ENCODE measurements at regions not wholly inside any gene's neighbourhood (a gene's known extent, or its start where the extent isn't known, plus 50 kb on each side); places are given as distances from the start of the nearest gene placed in this dataset.

DNA sequence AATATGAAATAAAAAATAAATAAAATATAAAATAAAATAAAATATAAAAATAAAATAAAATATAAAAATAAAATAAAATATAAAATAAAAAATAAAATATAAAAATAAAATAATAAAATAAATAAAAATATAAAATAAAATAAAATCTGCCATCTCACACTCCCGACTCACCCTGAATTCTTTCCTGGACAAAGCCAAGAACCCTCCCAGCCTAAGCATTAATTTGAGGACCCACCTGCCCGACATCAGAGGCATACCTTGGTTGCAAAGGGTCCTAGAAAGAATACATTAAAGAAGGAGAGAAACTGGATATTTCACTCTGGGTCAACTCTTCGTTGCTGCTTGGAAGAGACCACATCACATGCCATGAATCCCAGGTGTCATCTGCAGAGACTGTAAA, 138.3 kb downstream of the CRLF2 start:
- no peak for TF ChIP-seq POLR2A (IDR thresholded peaks at IDR 0.05)
- TF ChIP-seq, protein P1, sequence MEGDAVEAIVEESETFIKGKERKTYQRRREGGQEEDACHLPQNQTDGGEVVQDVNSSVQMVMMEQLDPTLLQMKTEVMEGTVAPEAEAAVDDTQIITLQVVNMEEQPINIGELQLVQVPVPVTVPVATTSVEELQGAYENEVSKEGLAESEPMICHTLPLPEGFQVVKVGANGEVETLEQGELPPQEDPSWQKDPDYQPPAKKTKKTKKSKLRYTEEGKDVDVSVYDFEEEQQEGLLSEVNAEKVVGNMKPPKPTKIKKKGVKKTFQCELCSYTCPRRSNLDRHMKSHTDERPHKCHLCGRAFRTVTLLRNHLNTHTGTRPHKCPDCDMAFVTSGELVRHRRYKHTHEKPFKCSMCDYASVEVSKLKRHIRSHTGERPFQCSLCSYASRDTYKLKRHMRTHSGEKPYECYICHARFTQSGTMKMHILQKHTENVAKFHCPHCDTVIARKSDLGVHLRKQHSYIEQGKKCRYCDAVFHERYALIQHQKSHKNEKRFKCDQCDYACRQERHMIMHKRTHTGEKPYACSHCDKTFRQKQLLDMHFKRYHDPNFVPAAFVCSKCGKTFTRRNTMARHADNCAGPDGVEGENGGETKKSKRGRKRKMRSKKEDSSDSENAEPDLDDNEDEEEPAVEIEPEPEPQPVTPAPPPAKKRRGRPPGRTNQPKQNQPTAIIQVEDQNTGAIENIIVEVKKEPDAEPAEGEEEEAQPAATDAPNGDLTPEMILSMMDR (IDR thresholded peaks at IDR 0.05 in 8 of 11, conservative IDR thresholded peaks at IDR 0.05 in 3 of 11): no peak
- TF ChIP-seq POLR2AphosphoS5 (IDR thresholded peaks at IDR 0.05): no peak
